HepG2 (cell line): ENCODE measurements at regions not wholly inside any gene's neighbourhood (a gene's known extent, or its start where the extent isn't known, plus 50 kb on each side); places are given as distances from the start of the nearest gene placed in this dataset.
A peak's percentile ranks its signal among the peaks of the same experiment; 100 is the strongest.

Experiments used
- ATF7 ChIP-seq, 2 experiments: fragments of 450-650 bp in 1 of 2; sonication (generic) in 1 of 2; formaldehyde crosslinking in 1 of 2; IDR thresholded peaks; 2 replicates each; pipeline versions ENCODE4 v1.4.0 to v1.6.1; 2016 to 2020; ENCODE audit warnings: antibody characterized with exemption in 1 of 2, mild to moderate bottlenecking in 1 of 2, missing genetic modification reagents in 1 of 2
- CBX1 ChIP-seq: IDR thresholded peaks from one replicate; pipeline ENCODE4 v1.6.1; 2016; ENCODE audit warnings: antibody characterized with exemption, low read depth
- ETS1 ChIP-seq: sonication (generic); formaldehyde crosslinking; IDR thresholded peaks from 2 replicates; pipeline ENCODE4 v1.4.0; 2020; ENCODE audit warnings: missing genetic modification reagents
- GATAD2A ChIP-seq: IDR thresholded peaks from 2 replicates; pipeline ENCODE4 v1.6.1; 2016
- GZF1 ChIP-seq: sonication (generic); formaldehyde crosslinking; IDR thresholded peaks from 2 replicates; pipeline ENCODE4 v1.5.1; 2020; ENCODE audit warnings: mild to moderate bottlenecking, missing genetic modification reagents
- KDM1A ChIP-seq: IDR thresholded peaks from 2 replicates; pipeline ENCODE4 v1.6.1; 2016; ENCODE audit warnings: missing compliant biosample characterization
- MAX ChIP-seq: IDR thresholded peaks from 2 replicates; pipeline ENCODE4 v1.6.1; 2012; ENCODE audit warnings: inconsistent platforms
- MTA3 ChIP-seq: sonication (generic); formaldehyde crosslinking; IDR thresholded peaks from 2 replicates; pipeline ENCODE4 v1.4.0; 2020; ENCODE audit warnings: missing genetic modification reagents
- MTERF4 ChIP-seq: sonication (generic); formaldehyde crosslinking; IDR thresholded peaks from 2 replicates; pipeline ENCODE4 v1.8.0; 2023; ENCODE audit warnings: mild to moderate bottlenecking, missing genetic modification reagents
- MXI1 ChIP-seq: IDR thresholded peaks from 3 replicates; pipeline ENCODE4 v1.6.1; 2012; ENCODE audit warnings: low read depth, low read length, inconsistent platforms, borderline replicate concordance
- NFYB ChIP-seq: sonication (generic); formaldehyde crosslinking; IDR thresholded peaks from 2 replicates; pipeline ENCODE4 v1.4.0; 2020; ENCODE audit warnings: missing genetic modification reagents
- NR2C2 ChIP-seq: sonication (generic); formaldehyde crosslinking; IDR thresholded peaks from 2 replicates; pipeline ENCODE4 v1.4.0; 2020; ENCODE audit warnings: missing genetic modification reagents, mild to moderate bottlenecking, moderate library complexity, borderline replicate concordance
- PTBP1 ChIP-seq: fragments of 200-400 bp; formaldehyde crosslinking; IDR thresholded peaks from 2 replicates; pipeline ENCODE4 v1.6.1; 2018; ENCODE audit warnings: low read length, low read depth; ENCODE audit not compliant: poor library complexity, severe bottlenecking
- SIN3A ChIP-seq: IDR thresholded peaks from 2 replicates; pipeline ENCODE4 v1.6.1; 2011; ENCODE audit warnings: low read depth, mild to moderate bottlenecking, control low read depth, low read length, borderline replicate concordance
- SOX5 ChIP-seq: IDR thresholded peaks from 2 replicates; pipeline ENCODE4 v1.6.1; 2016; ENCODE audit warnings: borderline replicate concordance
- SRF ChIP-seq: IDR thresholded peaks from 2 replicates; pipeline ENCODE4 v1.6.1; 2011; ENCODE audit warnings: mild to moderate bottlenecking, low read depth, low read length, moderate library complexity
- SRY ChIP-seq: sonication (generic); formaldehyde crosslinking; IDR thresholded peaks from 2 replicates; pipeline ENCODE4 v1.8.0; 2022; ENCODE audit warnings: mild to moderate bottlenecking, missing genetic modification reagents
- ZBTB3 ChIP-seq: sonication (generic); formaldehyde crosslinking; IDR thresholded peaks from 2 replicates; pipeline ENCODE4 v1.4.0; 2020; ENCODE audit warnings: low read depth, mild to moderate bottlenecking, moderate library complexity, missing genetic modification reagents, borderline replicate concordance
- ZC3H13 ChIP-seq: sonication (generic); formaldehyde crosslinking; IDR thresholded peaks from 2 replicates; pipeline ENCODE4 v1.8.1; 2023; ENCODE audit warnings: mild to moderate bottlenecking, missing genetic modification reagents, moderate library complexity
- ZNF18 ChIP-seq: sonication (generic); formaldehyde crosslinking; IDR thresholded peaks from 2 replicates; pipeline ENCODE4 v1.8.0; 2022; ENCODE audit warnings: mild to moderate bottlenecking, missing genetic modification reagents; ENCODE audit not compliant: insufficient replicate concordance
- ZNF230 ChIP-seq: sonication (generic); formaldehyde crosslinking; IDR thresholded peaks from 2 replicates; pipeline ENCODE4 v1.4.0; 2020; ENCODE audit warnings: mild to moderate bottlenecking, missing genetic modification reagents
- ZNF24 ChIP-seq: fragments of 450-650 bp; IDR thresholded peaks from 2 replicates; pipeline ENCODE4 v1.6.1; 2017; ENCODE audit warnings: antibody characterized with exemption, mild to moderate bottlenecking
- ZNF333 ChIP-seq: sonication (generic); formaldehyde crosslinking; IDR thresholded peaks from 2 replicates; pipeline ENCODE4 v1.4.0; 2020; ENCODE audit warnings: mild to moderate bottlenecking, missing genetic modification reagents, borderline replicate concordance
- ZNF383 ChIP-seq: sonication (generic); formaldehyde crosslinking; IDR thresholded peaks from 2 replicates; pipeline ENCODE4 v1.4.0; 2020; ENCODE audit warnings: missing genetic modification reagents, mild to moderate bottlenecking, borderline replicate concordance
- ZNF430 ChIP-seq: sonication (generic); formaldehyde crosslinking; IDR thresholded peaks from 2 replicates; pipeline ENCODE4 v1.9.0; 2021; ENCODE audit warnings: mild to moderate bottlenecking, missing genetic modification reagents
- ZNF652 ChIP-seq: IDR thresholded peaks from 2 replicates; pipeline ENCODE4 v1.6.1; 2016; ENCODE audit warnings: low read depth, borderline replicate concordance
- ZNF788 ChIP-seq: sonication (generic); formaldehyde crosslinking; IDR thresholded peaks from 2 replicates; pipeline ENCODE4 v1.5.0; 2020; ENCODE audit warnings: mild to moderate bottlenecking, missing genetic modification reagents, borderline replicate concordance
- ZNF891 ChIP-seq: sonication (generic); formaldehyde crosslinking; IDR thresholded peaks from 2 replicates; pipeline ENCODE4 v1.5.0; 2020; ENCODE audit warnings: mild to moderate bottlenecking, missing genetic modification reagents
- ZSCAN22 ChIP-seq: sonication (generic); formaldehyde crosslinking; IDR thresholded peaks from 2 replicates; pipeline ENCODE4 v1.4.0; 2020; ENCODE audit warnings: mild to moderate bottlenecking, missing genetic modification reagents

DNA sequence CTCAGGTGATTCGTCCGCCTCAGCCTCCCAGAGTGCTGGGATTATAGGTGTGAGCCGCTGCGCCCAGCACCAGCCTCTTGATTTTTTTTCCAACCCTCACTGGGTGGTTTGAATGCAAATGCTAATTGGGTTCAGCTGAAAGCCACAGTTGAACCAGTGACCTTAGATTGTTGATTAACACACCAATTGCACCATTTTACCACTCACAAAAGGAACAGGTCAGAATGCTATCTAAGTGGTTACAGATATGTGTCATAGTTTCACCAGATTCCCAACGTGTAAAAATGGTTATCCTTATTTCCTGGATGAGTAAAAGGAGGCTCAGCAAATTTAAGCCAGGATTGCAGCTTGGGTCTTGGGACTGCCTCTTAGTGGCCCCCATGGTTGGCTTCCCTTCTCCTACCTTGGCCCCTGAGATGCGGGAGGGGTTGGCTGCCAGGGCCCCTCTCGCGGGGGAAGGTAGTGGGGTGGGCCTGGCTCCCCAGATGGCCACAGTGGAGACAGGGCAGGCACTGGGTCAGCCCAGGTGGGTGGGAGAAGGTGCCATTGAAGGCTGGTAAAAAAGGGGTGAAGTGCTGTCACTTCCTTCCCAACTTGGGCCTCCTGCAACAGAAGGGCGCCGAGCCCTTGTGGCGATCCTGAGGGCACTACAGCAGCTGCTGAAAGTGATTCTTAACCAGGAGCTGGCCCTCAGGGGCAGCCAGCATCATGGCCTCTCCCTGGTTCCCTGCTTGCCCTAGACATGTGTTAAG is 164.9 kb upstream of the HAAO start (continued):
- TF ChIP-seq SOX5 = peak; percentile 48; the same call in 1 of the 2 replicates
- no peak for TF ChIP-seq ZNF383 (CRISPR knock-in tag)
- TF ChIP-seq PTBP1 = no peak
- 0 out of 2 replicates have a peak, but pooled peaks have one; percentile 19 for TF ChIP-seq SIN3A
- peak; percentile 61 for TF ChIP-seq NR2C2
- TF ChIP-seq SRF = no peak
- TF ChIP-seq KDM1A (CRISPR knock-in tag) = no peak
- TF ChIP-seq ZNF652 (CRISPR knock-in tag) = no peak
- TF ChIP-seq ZNF788 = no peak
- TF ChIP-seq MXI1 = no peak
- no peak for TF ChIP-seq MAX
- no peak for TF ChIP-seq ZBTB3 (CRISPR knock-in tag)
- no peak for TF ChIP-seq ZNF24
- TF ChIP-seq ETS1 (CRISPR knock-in tag) = no peak
- TF ChIP-seq ZNF333 (CRISPR knock-in tag) = no peak
- no peak for TF ChIP-seq ZSCAN22
- 0 out of 2 replicates have a peak, but pooled peaks have one; percentile 47 for TF ChIP-seq ZNF430 (CRISPR knock-in tag)
- no peak for TF ChIP-seq ZC3H13 (CRISPR knock-in tag)
- no peak for TF ChIP-seq NFYB (CRISPR knock-in tag)
- no peak for TF ChIP-seq ZNF230 (CRISPR knock-in tag)
- TF ChIP-seq CBX1 = no peak
- no peak for TF ChIP-seq GZF1
- no peak; the same call in 1 of the 2 replicates for TF ChIP-seq ZNF891 (CRISPR knock-in tag)
- peak; percentile 27; the same call in 1 of the 2 replicates for TF ChIP-seq MTERF4 (CRISPR knock-in tag)
- TF ChIP-seq SRY = no peak
- peak; percentile 47; the same call in 1 of the 2 replicates for TF ChIP-seq GATAD2A (CRISPR knock-in tag)
- TF ChIP-seq MTA3 (CRISPR knock-in tag) = no peak
- TF ChIP-seq ATF7 (IDR thresholded peaks at IDR 0.05) = no peak
- no peak for TF ChIP-seq ATF7 (CRISPR knock-in tag; IDR thresholded peaks at IDR 0.05)
- no peak for TF ChIP-seq ZNF18 (CRISPR knock-in tag)
